HG03469 (cell line): ENCODE measurements at regions not wholly inside any gene's neighbourhood (a gene's known extent, or its start where the extent isn't known, plus 50 kb on each side); places are given as distances from the start of the nearest gene placed in this dataset.

ENCODE experiments used
- ATAC-seq: cut with Tn5 transposase; IDR thresholded peaks from one replicate; pipeline ENCODE4 v1.9.1; 2021; ENCODE audit warnings: mild to moderate bottlenecking, moderate library complexity, moderate number of reproducible peaks; ENCODE audit not compliant: unreplicated experiment

- no peak for ATAC-seq
These were observed 49.7 kb downstream of the GLI2 start for GRCh38 chr2:120785228-120785966.

GRCh38 chr2:120786038-120786960 is 50.6 kb downstream of the GLI2 start:
- no peak for ATAC-seq

GRCh38 chr2:120787111-120787821 is 51.6 kb downstream of the GLI2 start:
- ATAC-seq = no peak

- ATAC-seq = no peak
These were observed 52.4 kb downstream of the GLI2 start for GRCh38 chr2:120787822-120788700.

GRCh38 chr2:120791243-120791961 is 55.7 kb downstream of the GLI2 start:
- ATAC-seq = no peak

- ATAC-seq = no peak
These were observed 56.3 kb downstream of the GLI2 start for GRCh38 chr2:120791962-120792297.

GRCh38 chr2:120793682-120794403 is 58.2 kb downstream of the GLI2 start:
- ATAC-seq = no peak

- no peak for ATAC-seq
These were observed 59.0 kb downstream of the GLI2 start for GRCh38 chr2:120794716-120795115.

DNA sequence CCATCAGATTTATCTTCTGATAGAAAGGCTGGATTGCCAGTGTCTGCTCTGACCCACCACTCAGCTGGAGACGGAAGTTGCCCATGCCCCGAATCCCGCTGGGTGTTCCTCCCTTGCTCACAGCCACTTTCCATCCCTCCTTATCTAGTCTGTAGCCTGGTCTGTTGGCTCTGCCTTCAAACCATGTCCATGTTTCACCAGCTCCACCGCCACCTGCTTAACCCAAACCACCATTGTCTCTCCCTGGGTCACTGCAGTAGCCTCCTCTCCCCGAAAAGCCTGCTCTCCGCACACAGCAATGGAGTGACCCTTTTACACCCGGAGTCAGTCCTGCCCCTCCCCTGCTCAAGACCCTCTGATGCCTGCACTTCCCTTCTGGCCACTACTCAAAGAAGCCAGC is 60.4 kb downstream of the GLI2 start:
- no peak for ATAC-seq

DNA sequence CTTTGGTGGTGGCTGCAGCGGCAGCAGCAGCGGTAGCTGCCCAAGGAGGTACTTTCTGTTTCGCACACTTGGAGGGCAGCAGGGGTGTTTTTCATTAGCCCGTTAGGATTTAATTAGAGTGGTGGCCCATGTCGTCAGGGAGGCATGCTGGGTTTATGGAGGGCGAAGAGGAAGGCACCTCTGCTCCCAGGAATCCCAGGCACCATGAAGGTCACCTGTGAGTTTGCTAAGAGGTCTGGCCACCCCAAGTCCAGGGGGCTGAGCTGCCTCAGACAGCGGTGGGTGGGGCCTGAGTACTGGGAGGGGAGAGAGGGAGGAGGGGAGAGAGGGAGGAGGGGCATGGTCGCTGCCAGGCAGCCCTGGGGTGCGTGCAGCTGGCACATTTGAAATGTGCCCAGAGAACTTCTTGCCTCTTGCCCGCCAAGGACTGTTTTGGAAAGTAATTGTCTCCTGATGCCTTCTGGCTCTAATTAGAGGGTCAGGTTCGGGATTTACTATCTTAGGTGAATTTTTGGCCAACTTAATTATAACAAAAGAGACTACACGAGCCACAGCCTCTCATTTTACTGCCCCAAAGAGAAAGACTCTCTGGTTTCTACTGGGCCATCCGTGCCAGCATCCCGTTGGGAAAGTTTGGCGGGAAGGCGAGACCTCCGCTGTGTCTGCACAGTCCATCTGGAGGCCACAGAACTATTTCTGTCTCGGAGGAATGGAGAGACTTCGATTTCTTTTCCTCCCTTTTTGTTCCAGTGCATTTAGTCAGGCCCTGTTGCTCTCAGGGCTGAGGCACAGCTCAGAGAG is 62.0 kb downstream of the GLI2 start:
- no peak for ATAC-seq

- ATAC-seq = no peak
These were observed 63.0 kb downstream of the GLI2 start for GRCh38 chr2:120798567-120799247.

DNA sequence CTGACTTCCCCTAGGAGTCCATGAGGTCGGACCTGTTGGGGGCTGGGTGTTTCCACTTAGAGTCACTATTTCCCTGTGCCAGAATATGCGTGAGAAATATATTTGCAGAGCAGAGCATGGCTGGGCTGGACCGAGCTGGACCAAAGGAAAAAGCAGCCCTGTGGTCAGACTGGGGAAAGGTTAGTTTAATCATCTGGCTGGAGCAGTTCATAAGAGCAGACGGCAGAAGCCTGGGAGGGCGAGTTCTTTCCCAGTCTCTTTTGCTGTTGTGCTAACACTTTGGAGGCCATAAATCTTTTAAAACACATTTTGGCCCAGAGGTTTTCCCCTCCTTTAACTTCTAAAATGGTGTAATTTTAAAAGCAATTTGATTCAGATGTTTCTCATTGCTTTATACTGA is 66.5 kb downstream of the GLI2 start:
- no peak for ATAC-seq

DNA sequence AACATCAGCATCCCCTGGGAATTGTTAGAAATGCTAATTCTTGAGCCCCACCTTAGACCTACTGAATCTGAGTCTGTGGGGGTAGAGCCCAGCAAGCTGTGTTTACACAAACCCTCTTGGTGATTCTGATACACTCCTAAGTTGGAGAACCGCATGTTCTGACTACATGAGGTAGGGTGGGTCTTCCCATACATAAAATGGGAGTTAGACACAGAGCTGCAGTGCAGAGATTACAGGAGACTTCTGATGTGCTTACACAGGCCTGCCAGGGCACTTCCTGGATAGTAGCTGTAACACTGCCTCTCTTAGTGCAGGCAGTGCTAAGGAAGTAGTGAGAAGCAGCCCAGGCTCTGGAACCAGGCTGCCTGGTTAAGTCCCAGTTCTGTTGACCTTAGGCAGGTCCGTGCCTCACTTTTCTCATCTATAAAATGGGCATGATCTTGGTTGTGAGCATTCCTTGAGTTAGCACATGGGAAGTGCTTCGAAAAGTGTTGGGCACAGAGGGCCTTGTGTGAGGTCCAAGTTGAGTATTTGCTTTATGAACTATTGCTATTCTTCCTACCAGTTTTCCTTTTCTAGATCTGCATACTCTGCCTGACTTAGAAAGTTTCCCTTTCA is 67.3 kb downstream of the GLI2 start:
- no peak for ATAC-seq

DNA sequence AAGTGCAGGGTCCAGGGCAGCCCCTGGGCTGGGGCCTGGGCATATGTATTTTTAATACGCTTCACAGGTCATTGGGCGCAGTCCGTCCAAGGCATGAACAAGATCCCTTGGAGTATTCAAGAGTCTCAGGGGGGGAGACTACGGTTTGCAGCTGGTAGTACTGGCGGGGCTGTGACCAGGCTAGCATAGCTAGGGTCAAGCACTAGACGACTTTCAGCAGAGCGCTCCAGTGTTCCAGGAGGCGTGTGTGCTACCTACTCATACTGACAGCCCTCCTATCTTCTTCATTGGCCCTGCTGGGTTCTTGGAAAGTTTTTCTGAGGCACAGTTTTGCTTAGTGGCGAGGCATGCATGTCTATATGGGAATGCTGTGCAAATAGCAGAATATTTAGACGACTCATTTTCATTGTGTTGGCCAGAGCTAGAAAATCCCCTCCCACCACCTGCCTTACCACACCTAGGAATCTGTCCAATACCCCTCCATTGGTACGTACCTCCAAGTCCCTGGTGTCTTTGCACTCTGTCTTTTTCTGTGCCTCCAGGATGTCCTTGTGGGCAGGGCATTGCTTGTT is 68.2 kb downstream of the GLI2 start:
- ATAC-seq = no peak

- ATAC-seq = no peak
These were observed 68.8 kb downstream of the GLI2 start for GRCh38 chr2:120804459-120804858.

GRCh38 chr2:120805011-120805410 is 69.3 kb downstream of the GLI2 start:
- no peak for ATAC-seq

DNA sequence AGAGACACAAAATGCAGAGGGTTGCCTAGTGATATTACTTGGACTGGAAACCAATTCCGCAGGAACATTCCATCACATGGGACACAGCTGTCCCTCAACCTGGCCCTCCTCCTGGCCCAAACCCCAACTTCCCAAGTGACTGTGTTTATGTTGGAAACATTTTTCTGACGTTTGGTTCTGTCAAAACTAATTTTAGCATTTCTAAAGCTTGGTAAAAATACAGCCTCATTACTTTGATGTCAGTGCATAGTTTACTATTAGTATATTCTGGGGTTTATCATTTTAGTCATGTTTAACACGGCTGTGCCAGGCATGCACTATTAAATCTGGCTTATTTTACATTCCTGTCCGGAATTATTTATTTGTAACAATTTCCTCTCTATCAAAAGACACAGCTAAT is 69.9 kb downstream of the GLI2 start:
- no peak for ATAC-seq
